Activated naive CD8-positive, alpha-beta T cell treated with anti-CD3 and anti-CD28 coated beads, Interleukin-2, amount 50 U/mL, for 24 hours (primary cell): ENCODE measurements at regions not wholly inside any gene's neighbourhood (a gene's known extent, or its start where the extent isn't known, plus 50 kb on each side); places are given as distances from the start of the nearest gene placed in this dataset.
A peak's percentile ranks its signal among the peaks of the same experiment; 100 is the strongest.

ENCODE experiments used
- ATAC-seq: fragments of 150-1000 bp; cut with Tn5 transposase; one replicate; pipeline ENCODE4 v1.10.0; 2021
- DNase-seq: peaks from one replicate; pipeline ENCODE4 v3.0.0; 2021
- H3K27ac Mint-ChIP-seq: one replicate; pipeline ENCODE4 v1.8.0; 2021; ENCODE audit warnings: mild to moderate bottlenecking, mixed read lengths
- H3K27me3 Mint-ChIP-seq: one replicate; pipeline ENCODE4 v1.8.0; 2021; ENCODE audit warnings: mixed read lengths
- H3K36me3 Mint-ChIP-seq: one replicate; pipeline ENCODE4 v1.8.0; 2021; ENCODE audit warnings: low read depth, mixed read lengths
- H3K4me1 Mint-ChIP-seq: one replicate; pipeline ENCODE4 v1.8.0; 2021; ENCODE audit warnings: mixed read lengths
- H3K4me3 Mint-ChIP-seq: one replicate; pipeline ENCODE4 v1.8.0; 2021; ENCODE audit warnings: mild to moderate bottlenecking, moderate library complexity, mixed read lengths
- H3K9me3 Mint-ChIP-seq: one replicate; pipeline ENCODE4 v1.8.0; 2021; ENCODE audit warnings: mixed read lengths

- no peaks in the 10 kb centered on the region for H3K9me3 Mint-ChIP-seq
- no peak overlapping the region for H3K4me3 Mint-ChIP-seq
- DNase-seq (no peak), ATAC-seq (no peak)
- H3K27me3 Mint-ChIP-seq, result no peaks in the 10 kb centered on the region
- H3K4me1 Mint-ChIP-seq, result no peaks in the 10 kb centered on the region
- no peaks in the 10 kb centered on the region for H3K36me3 Mint-ChIP-seq
- no peak overlapping the region for H3K27ac Mint-ChIP-seq
Observed at GRCh38 chr5:171666815-171667214, 118.8 kb upstream of the SMIM23 start.

GRCh38 chr5:171667341-171668096, 118.1 kb upstream of the SMIM23 start:
- H3K9me3 Mint-ChIP-seq, result no peaks in the 10 kb centered on the region
- DNase-seq (no peak), ATAC-seq (no peak)
- no peaks in the 10 kb centered on the region for H3K36me3 Mint-ChIP-seq
- H3K4me1 Mint-ChIP-seq, result no peaks in the 10 kb centered on the region
- H3K4me3 Mint-ChIP-seq, result no peak overlapping the region
- H3K27ac Mint-ChIP-seq, result no peak overlapping the region
- peaks cover 2% of the 10 kb centered on the region for H3K27me3 Mint-ChIP-seq

GRCh38 chr5:171668097-171668412, 117.6 kb upstream of the SMIM23 start:
- DNase-seq, result no peak
- no peak overlapping the region for H3K27ac Mint-ChIP-seq
- H3K9me3 Mint-ChIP-seq, result no peaks in the 10 kb centered on the region
- no peak for ATAC-seq
- H3K36me3 Mint-ChIP-seq, result no peaks in the 10 kb centered on the region
- no peaks in the 10 kb centered on the region for H3K4me1 Mint-ChIP-seq
- H3K27me3 Mint-ChIP-seq, result peaks cover 2% of the 10 kb centered on the region
- H3K4me3 Mint-ChIP-seq, result no peak overlapping the region

- Mint-ChIP-seq H3K36me3 (no peaks in the 10 kb centered on the region), H3K9me3 (peaks cover 6% of the 10 kb centered on the region), H3K4me1 (no peaks in the 10 kb centered on the region), H3K27me3 (peaks cover 8% of the 10 kb centered on the region), H3K27ac (no peak overlapping the region), H3K4me3 (no peak overlapping the region)
- ATAC-seq (no peak), DNase-seq (no peak)
Observed at GRCh38 chr5:171669571-171669970, 116.0 kb upstream of the SMIM23 start.

GRCh38 chr5:171672556-171672955, 113.1 kb upstream of the SMIM23 start:
- H3K27me3 Mint-ChIP-seq, result peaks cover 8% of the 10 kb centered on the region
- DNase-seq (no peak), ATAC-seq (no peak)
- no peak overlapping the region for H3K4me3 Mint-ChIP-seq
- H3K9me3 Mint-ChIP-seq, result peaks cover 6% of the 10 kb centered on the region
- H3K36me3 Mint-ChIP-seq, result no peaks in the 10 kb centered on the region
- H3K27ac Mint-ChIP-seq, result no peak overlapping the region
- peaks cover 11% of the 10 kb centered on the region for H3K4me1 Mint-ChIP-seq

- H3K27me3 Mint-ChIP-seq, result peaks cover 8% of the 10 kb centered on the region
- H3K27ac Mint-ChIP-seq, result no peak overlapping the region
- H3K4me1 Mint-ChIP-seq, result peaks cover 11% of the 10 kb centered on the region
- ATAC-seq (no peak), DNase-seq (no peak)
- H3K4me3 Mint-ChIP-seq, result no peak overlapping the region
- peaks cover 6% of the 10 kb centered on the region for H3K9me3 Mint-ChIP-seq
- no peaks in the 10 kb centered on the region for H3K36me3 Mint-ChIP-seq
Observed at GRCh38 chr5:171673328-171673727, 112.3 kb upstream of the SMIM23 start.

- DNase-seq (no peak), ATAC-seq (no peak)
- Mint-ChIP-seq H3K4me3 (no peak overlapping the region), H3K9me3 (peaks cover 6% of the 10 kb centered on the region), H3K36me3 (no peaks in the 10 kb centered on the region), H3K27ac (no peak overlapping the region), H3K27me3 (peaks cover 8% of the 10 kb centered on the region), H3K4me1 (peaks cover 11% of the 10 kb centered on the region)
Observed at GRCh38 chr5:171673840-171674239, 111.8 kb upstream of the SMIM23 start.

GRCh38 chr5:171675511-171675910, 110.1 kb upstream of the SMIM23 start:
- Mint-ChIP-seq H3K27ac (no peak overlapping the region), H3K4me3 (no peak overlapping the region), H3K9me3 (peaks cover 6% of the 10 kb centered on the region), H3K27me3 (peaks cover 8% of the 10 kb centered on the region), H3K4me1 (peaks cover 11% of the 10 kb centered on the region), H3K36me3 (no peaks in the 10 kb centered on the region)
- DNase-seq, result no peak
- ATAC-seq, result no peak

- H3K4me3 Mint-ChIP-seq, result no peak overlapping the region
- H3K27ac Mint-ChIP-seq, result no peak overlapping the region
- ATAC-seq, result no peak
- H3K9me3 Mint-ChIP-seq, result peaks cover 6% of the 10 kb centered on the region
- DNase-seq, result no peak
- H3K27me3 Mint-ChIP-seq, result peaks cover 12% of the 10 kb centered on the region
- H3K36me3 Mint-ChIP-seq, result no peaks in the 10 kb centered on the region
- peaks cover 11% of the 10 kb centered on the region for H3K4me1 Mint-ChIP-seq
Observed at GRCh38 chr5:171676286-171676944, 109.2 kb upstream of the SMIM23 start.

- H3K4me3 Mint-ChIP-seq, result no peak overlapping the region
- peaks cover 11% of the 10 kb centered on the region for H3K4me1 Mint-ChIP-seq
- H3K27me3 Mint-ChIP-seq, result peaks cover 24% of the 10 kb centered on the region
- no peaks in the 10 kb centered on the region for H3K36me3 Mint-ChIP-seq
- H3K27ac Mint-ChIP-seq, result no peak overlapping the region
- H3K9me3 Mint-ChIP-seq, result peaks cover 5% of the 10 kb centered on the region
- ATAC-seq (no peak), DNase-seq (no peak)
Observed at GRCh38 chr5:171678646-171679045, 107.0 kb upstream of the SMIM23 start.

GRCh38 chr5:171680485-171680884, 105.1 kb upstream of the SMIM23 start:
- ATAC-seq, result peak; percentile 29
- no peak for DNase-seq
- Mint-ChIP-seq H3K4me3 (no peak overlapping the region), H3K4me1 (peaks cover 7% of the 10 kb centered on the region), H3K27me3 (peaks cover 20% of the 10 kb centered on the region), H3K27ac (no peak overlapping the region), H3K9me3 (no peaks in the 10 kb centered on the region), H3K36me3 (no peaks in the 10 kb centered on the region)

GRCh38 chr5:171681061-171681460, 104.6 kb upstream of the SMIM23 start:
- no peak overlapping the region for H3K27ac Mint-ChIP-seq
- H3K27me3 Mint-ChIP-seq, result peaks cover 20% of the 10 kb centered on the region
- no peak for DNase-seq
- ATAC-seq, result no peak
- no peaks in the 10 kb centered on the region for H3K9me3 Mint-ChIP-seq
- no peaks in the 10 kb centered on the region for H3K36me3 Mint-ChIP-seq
- H3K4me3 Mint-ChIP-seq, result no peak overlapping the region
- H3K4me1 Mint-ChIP-seq, result peaks cover 4% of the 10 kb centered on the region

GRCh38 chr5:171681677-171682076, 103.9 kb upstream of the SMIM23 start:
- Mint-ChIP-seq H3K27me3 (peaks cover 20% of the 10 kb centered on the region), H3K36me3 (no peaks in the 10 kb centered on the region), H3K4me3 (no peak overlapping the region), H3K9me3 (no peaks in the 10 kb centered on the region), H3K4me1 (no peaks in the 10 kb centered on the region), H3K27ac (no peak overlapping the region)
- DNase-seq (no peak), ATAC-seq (no peak)

GRCh38 chr5:171682801-171683200, 102.8 kb upstream of the SMIM23 start:
- DNase-seq (no peak), ATAC-seq (no peak)
- Mint-ChIP-seq H3K27me3 (peaks cover 20% of the 10 kb centered on the region), H3K4me1 (no peaks in the 10 kb centered on the region), H3K36me3 (no peaks in the 10 kb centered on the region), H3K9me3 (no peaks in the 10 kb centered on the region), H3K27ac (no peak overlapping the region), H3K4me3 (no peak overlapping the region)

GRCh38 chr5:171684169-171684568, 101.4 kb upstream of the SMIM23 start:
- Mint-ChIP-seq H3K27me3 (peaks cover 20% of the 10 kb centered on the region), H3K9me3 (no peaks in the 10 kb centered on the region), H3K36me3 (no peaks in the 10 kb centered on the region), H3K4me1 (no peaks in the 10 kb centered on the region), H3K4me3 (no peak overlapping the region), H3K27ac (no peak overlapping the region)
- DNase-seq (no peak), ATAC-seq (no peak)
